GM21423 (cell line): ENCODE measurements at regions not wholly inside any gene's neighbourhood (a gene's known extent, or its start where the extent isn't known, plus 50 kb on each side); places are given as distances from the start of the nearest gene placed in this dataset.

Source experiments
- ATAC-seq: cut with Tn5 transposase; IDR thresholded peaks from one replicate; pipeline ENCODE4 v1.9.1; 2021; ENCODE audit warnings: mild to moderate bottlenecking, moderate library complexity; ENCODE audit not compliant: unreplicated experiment

- ATAC-seq: no peak
Measured at GRCh38 chrX:36913551-36913950, 94.6 kb upstream of the FAM47C start.

- ATAC-seq: no peak
Measured at GRCh38 chrX:36916941-36917340, 91.2 kb upstream of the FAM47C start.

- no peak for ATAC-seq
Measured at GRCh38 chrX:36927712-36928111, 80.5 kb upstream of the FAM47C start.

GRCh38 chrX:36930491-36930890 is 77.7 kb upstream of the FAM47C start:
- ATAC-seq: no peak

GRCh38 chrX:36947214-36947613 is 61.0 kb upstream of the FAM47C start:
- ATAC-seq: no peak

- no peak for ATAC-seq
Measured at GRCh38 chrX:36950495-36951253, 57.5 kb upstream of the FAM47C start.

- no peak for ATAC-seq
Measured at GRCh38 chrX:36957425-36958328, 50.5 kb upstream of the FAM47C start.
